HG03095 (cell line): ENCODE measurements at regions not wholly inside any gene's neighbourhood (a gene's known extent, or its start where the extent isn't known, plus 50 kb on each side); places are given as distances from the start of the nearest gene placed in this dataset.

Experiments
- ATAC-seq: cut with Tn5 transposase; IDR thresholded peaks from one replicate; pipeline ENCODE4 v1.9.1; 2021; ENCODE audit warnings: moderate library complexity; ENCODE audit not compliant: unreplicated experiment

DNA sequence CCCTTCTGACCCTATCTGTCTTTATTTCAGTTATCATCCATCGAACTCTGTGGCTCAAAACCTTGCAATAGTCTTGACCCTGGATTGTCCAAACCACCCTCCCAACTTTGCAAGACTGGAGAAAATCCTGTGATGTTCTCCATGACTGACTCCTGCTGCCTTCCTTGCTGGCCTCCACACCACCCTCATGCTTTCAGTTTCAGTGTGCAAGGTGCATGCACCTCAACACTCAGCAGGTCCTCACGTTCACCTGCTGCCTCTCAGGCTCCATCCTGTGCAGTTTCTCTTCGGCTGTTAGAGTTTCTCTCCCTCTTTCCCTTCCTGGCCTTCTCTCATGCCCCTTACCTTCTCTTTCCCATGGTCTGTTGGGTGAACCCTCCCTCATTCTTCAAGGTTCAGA lies 59.4 kb upstream of the ASIC2 start:
- no peak for ATAC-seq

- ATAC-seq = no peak
Measured at GRCh38 chr17:33356266-33356665, 63.2 kb upstream of the ASIC2 start.

- ATAC-seq = no peak
Measured at GRCh38 chr17:33363475-33363874, 70.4 kb upstream of the ASIC2 start.

DNA sequence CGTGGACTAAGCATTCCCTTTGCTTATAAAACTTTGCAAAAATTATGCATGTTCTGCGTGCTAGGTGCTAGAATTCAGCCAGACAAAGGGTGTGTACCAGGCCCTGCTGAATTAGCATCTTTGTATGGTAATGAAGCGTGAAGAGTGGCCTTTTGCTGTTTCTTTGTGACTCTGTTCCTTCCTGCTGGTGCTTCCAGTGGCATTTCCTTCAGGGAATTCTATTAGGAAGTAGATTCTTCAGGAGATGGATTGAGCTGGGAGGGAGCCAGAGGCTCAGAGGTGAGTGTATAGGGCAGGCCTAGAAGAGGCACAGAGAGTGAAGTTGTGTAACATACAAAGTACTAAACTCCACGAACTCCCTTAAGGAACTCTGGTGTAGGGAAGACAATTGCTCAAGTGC lies 73.9 kb upstream of the ASIC2 start:
- ATAC-seq = no peak

DNA sequence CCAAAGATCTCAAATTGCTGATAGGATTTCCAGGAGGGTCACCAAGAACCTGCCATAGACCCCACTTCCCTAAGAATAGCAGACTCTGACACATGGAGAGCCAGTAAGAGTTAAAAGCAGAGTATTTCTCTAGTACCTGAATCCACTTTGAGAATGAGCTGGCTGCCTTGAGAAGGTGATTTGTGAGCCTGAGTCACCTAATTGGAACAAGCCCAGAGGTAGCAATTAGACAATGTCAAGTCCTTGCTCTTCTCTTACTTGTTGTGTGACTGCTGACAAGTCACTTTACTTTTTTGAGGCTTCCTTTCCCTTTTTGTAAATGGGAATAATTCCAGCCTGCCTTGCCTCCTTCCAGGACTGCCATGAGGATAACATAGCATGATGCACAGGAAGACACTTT lies 76.1 kb upstream of the ASIC2 start:
- ATAC-seq = no peak

- no peak for ATAC-seq
Measured at GRCh38 chr17:33369876-33370275, 76.8 kb upstream of the ASIC2 start.

DNA sequence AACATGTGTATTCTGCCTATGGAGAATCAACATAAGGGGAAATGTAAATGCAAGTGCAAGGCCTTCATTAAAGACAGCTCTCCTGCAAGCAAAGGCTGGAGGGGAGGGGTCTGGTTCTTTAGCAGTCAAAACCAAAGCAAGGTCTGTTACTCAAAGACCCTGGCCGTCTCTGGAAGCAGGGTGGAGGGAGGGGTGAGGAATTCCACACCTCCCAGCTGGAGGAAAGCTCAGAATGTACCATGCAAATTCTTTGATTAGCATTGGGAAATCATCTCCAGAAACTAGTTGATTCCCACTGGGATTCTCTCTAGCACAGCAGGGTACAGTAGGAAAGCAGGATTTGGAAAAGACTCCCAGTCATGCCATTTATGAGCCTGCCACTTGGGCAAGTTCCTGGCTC lies 77.3 kb upstream of the ASIC2 start:
- ATAC-seq = no peak

DNA sequence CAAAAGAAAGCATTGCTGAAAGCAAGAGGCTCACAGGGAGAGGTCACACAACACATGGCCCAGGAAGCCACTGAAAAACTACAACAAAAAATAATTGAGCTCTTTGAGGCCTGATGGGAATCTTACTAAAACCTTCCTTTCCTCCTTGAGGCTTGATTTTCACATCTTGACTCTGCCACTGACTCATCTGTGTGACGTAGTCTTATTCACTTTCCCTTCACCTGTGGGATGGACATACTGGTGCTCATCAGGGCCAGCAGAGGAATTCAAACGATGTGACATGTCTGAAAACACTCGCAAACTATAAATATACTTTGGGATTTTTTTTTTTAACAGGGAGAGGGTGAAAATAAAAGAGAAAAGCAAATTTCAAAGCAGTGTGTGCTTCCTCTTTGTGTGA lies 78.3 kb upstream of the ASIC2 start:
- ATAC-seq = no peak

DNA sequence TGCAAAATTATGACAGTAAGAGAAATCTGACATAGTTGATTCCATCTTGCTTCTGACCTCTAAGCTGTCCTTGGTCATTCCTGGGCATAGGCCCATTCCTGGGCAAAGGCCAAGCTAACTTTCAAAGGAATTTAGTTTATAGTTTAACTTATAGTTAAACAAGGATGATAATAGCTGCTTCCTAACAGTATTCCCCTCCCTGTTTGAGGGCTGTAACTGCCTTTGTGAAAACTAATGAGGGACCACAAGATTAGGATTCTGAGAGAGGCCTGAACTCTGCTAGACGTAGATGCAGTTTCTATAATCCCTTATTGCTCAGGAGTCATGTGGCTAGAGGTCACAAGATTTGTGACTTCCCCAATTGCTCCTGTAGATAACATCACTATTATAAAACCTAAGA lies 80.2 kb upstream of the ASIC2 start:
- no peak for ATAC-seq

GRCh38 chr17:33375103-33375502 lies 82.0 kb upstream of the ASIC2 start:
- ATAC-seq = no peak

DNA sequence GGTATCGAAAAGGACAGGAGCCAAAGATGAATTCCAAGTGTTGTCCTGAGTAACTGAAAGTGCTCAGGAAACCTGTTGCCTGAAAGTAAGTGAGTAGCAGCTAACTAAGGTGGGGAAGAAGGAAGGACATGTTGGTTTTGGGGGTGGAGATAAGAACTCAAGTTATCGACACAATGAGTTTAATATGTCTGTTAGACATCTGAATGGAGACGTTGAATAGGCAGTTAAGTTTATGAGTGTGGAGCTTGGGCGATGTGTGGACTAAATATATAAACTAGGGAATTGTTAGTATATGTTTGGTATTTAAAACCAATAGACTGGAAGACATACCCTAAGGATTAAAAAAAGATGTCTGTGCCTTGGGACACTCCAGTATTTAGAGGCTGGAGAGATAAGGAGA lies 82.7 kb upstream of the ASIC2 start:
- no peak for ATAC-seq

GRCh38 chr17:33377837-33378595 lies 84.9 kb upstream of the ASIC2 start:
- no peak for ATAC-seq

- no peak for ATAC-seq
Measured at GRCh38 chr17:33381201-33381600, 88.1 kb upstream of the ASIC2 start.

DNA sequence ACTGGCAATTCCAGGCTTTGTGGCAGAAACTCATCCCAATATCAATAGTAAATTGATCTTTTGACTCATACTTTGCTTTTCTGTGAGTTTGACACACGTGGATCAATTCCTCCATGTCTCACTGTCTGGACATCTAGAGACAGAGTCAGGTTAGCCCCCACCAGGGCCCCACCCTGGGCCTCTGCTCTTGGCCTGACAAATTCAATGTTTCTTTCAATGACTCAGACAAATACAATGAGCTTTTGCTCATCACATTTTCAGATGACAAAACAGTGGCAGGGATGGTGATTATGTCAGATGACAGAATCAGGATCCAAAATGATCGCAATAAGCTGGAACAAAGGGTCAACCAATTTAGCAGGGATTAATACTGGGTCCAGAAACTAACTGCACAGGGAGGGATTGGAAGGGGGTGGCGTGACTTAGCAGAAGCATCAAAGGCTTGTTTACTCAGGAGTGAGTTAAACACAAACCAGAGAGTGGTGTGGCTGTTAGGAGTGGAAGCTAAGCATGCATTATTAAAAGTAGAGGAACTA lies 90.5 kb upstream of the ASIC2 start:
- ATAC-seq = no peak

DNA sequence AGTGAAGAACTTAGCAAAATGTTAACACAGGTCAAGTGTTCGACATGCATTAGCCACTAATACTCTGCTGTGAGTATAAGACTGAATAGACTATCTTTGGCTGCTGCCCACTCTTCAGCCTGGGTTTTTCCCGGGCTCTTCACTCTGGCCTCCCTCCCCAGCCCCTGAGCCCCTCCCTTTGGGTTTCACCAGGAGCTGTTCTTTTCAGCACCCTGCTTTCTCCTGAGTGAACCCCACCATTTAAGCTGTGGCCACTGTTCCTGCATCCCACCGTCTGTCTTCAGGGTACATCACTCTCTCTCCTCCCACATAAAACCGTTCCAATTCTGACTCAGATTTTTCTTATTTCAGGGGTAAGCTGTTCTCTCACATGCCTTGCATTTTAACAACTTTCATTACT lies 92.0 kb upstream of the ASIC2 start:
- ATAC-seq = no peak

DNA sequence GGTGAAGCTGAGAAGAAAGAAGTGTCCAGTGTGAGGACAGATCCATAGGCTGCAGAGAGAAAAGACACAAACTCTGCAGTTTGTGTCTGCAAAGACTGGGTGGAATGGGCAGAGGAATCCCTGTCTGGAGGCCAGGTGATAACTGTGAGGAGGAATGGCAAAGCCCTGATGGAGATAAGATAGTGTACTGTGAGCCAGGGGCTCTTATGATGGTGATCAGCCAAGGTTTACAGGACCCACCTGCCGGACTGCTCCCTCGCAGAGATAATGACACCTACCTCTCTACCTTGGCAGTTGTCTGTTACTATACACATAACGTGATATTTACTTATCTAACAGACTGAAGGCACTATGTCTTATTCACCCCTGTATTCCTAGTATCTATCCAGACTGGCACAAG lies 92.6 kb upstream of the ASIC2 start:
- no peak for ATAC-seq

GRCh38 chr17:33387406-33387805 lies 94.3 kb upstream of the ASIC2 start:
- no peak for ATAC-seq

DNA sequence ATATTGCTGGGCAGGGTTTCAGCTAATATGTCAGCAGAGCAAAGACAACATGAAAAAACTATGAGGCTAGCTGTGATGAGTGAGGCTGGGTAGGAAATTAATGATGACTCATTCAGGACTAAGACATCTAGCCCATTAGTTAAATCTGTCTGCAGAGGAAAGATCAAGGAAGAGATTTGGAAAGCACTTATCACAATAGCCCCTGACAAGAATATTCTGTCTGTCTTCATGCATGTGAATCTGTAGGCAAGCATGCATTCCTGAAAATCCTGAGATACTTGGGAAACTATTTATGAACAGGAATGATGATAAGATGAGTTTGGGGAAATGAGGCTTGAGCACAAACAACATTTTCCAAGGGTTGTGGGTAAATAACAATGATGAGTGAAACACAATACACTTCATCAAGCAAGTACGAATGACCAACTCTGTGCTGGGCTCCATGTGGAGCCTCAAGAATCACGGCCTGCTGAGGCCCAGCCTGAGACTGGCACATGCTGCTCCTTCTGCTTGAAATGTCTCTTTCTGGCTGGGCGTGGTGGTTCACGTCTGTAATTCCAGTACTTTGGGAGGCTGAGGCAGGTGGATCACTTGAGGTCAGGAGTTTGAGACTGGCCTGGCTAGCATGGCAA lies 96.5 kb upstream of the ASIC2 start:
- no peak for ATAC-seq

GRCh38 chr17:33390479-33391176 lies 97.5 kb upstream of the ASIC2 start:
- ATAC-seq = no peak

DNA sequence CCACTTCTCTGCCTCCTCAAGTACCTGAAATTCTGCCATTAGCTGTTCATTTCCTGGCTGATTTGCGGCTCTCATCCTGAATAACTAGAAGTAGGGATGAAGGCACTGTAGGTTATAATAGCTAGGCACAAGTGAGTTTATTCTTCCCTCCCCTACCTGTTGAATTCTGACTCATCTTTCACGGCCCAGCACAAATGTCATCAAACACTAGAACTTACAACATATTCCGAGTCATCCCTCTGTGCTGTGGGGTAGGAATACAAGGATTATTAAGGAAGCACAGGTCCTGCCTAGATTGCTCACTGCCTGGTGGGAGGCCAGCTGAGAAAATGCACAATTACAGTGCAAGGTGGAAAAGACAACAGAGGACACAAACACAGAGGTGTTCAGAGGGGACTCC lies 103.7 kb upstream of the ASIC2 start:
- no peak for ATAC-seq

DNA sequence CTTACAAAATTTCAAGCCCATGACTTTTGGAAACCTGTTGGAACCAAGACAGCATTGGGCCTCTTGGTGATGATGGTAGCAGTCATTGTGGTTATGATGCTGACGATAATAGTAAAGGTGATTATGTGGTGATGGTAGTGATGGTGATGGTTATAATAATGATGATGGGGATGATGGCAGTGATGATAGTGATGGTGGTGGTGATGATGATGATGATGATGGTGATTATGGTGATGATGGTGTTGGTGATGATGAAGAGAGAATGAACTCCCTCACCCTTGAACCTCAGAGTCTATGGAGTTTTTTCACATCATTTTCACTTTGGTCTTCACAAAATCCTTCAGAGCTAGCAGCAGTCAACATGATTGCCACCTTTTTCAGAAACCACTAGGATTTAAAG lies 105.3 kb upstream of the ASIC2 start:
- ATAC-seq = no peak

DNA sequence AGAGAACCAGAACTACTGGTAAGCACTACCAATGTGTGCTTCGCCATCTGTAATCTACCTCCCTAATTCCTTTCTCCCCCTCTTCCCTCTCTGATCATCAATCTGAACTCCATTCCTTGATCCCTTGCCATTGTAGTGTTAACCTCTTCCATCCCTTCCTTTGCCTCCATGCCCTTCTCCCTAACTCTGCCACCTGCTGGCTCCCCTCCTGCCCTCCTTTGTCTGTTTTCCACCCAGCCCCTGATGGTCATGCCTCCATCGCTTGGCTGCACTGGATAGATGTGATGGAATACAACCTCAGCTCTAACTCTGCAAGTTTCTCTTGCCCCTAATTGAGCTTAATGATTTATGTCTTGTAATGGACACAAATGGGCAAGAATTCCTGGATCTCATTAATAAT lies 108.2 kb upstream of the ASIC2 start:
- no peak for ATAC-seq
